IPS-NIHi7 (cell line): ENCODE measurements at regions not wholly inside any gene's neighbourhood (a gene's known extent, or its start where the extent isn't known, plus 50 kb on each side); places are given as distances from the start of the nearest gene placed in this dataset.
A peak's percentile ranks its signal among the peaks of the same experiment; 100 is the strongest.

ENCODE experiments used
- DNase-seq: peaks from one replicate; pipeline ENCODE4 v3.0.0; 2012; ENCODE audit warnings: mixed read lengths; ENCODE audit errors: extremely low spot score

DNA sequence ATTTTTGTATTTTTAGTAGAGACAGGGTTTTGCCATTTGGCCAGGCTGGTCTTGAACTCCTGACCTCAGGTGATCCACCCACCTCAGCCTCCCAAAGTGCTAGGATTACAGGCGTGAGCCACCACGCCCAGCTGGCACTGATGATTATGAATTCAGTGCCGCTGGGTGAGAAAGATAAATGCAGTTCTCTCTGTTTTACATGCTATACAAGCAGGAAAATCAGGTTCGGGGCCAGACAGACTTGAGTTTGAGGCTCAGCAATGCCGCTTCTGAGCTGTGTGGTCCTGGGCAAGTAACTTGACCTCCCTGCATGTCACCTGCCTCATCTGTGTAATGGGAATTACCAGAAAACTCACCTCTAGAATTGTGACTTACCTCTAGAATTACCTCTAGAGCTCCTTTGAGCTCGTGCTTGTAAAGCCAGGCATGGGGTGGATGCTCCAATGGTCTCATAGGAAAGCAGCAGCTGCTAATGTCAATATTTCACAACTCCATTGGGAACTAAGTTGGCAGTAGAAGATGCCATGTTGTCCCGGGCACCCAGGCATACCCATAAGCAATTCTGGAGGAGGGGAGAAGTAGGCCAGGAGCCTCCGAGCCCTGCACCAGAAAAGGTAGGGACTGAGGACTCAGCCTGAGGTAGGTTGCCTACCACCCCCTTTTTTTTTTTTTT is 119.8 kb upstream of the SLC25A33 start:
- no peak for DNase-seq

DNA sequence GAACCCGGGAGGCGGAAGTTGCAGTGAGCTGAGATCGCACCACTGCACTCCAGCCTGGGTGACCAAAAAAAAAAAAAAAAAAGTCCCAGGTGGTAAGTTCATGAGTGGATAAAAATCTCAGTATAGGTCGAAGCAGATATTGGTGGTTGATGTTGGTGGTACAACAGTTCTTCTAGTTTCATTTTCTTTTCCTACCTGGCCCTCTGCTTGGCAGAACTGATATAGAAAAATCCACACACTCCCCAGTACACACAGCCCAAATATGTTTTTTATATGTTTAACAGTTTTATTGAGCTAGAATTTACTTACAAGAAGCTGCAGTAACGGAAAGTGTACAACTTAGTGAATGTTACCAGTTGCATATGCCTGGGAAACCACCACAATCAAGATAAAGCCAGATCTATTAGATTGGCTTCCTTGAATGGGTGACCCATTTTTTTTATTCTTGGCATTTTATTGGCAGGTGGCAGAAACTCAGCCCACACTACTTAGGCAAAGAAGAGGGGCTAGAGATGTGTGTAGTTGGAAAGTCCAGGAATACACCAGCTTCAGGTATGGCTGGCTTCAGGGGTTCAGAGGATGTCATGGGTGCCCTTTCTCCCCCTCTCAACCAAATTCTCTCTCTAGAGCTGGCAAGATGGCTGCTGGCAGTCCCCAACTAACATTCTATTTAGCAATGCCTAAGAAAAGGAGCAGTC is 118.3 kb upstream of the SLC25A33 start:
- no peak for DNase-seq

DNA sequence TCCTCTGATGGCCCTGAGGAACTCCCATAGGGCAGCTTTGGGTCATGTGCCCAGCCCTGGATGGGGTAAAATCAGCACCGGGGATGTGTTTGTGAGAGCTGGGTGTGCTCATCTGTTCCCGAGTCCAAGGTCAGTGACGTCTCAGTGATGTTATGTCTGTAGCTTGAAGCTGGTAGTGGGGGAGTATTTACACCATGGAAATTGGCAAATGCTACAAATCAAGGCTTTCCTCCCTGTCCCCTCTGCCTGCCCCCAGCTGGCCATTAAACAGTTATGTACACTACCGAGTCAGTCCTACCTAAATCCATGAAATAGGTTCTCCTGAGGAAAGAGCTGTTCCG is 117.8 kb upstream of the SLC25A33 start:
- no peak for DNase-seq

DNA sequence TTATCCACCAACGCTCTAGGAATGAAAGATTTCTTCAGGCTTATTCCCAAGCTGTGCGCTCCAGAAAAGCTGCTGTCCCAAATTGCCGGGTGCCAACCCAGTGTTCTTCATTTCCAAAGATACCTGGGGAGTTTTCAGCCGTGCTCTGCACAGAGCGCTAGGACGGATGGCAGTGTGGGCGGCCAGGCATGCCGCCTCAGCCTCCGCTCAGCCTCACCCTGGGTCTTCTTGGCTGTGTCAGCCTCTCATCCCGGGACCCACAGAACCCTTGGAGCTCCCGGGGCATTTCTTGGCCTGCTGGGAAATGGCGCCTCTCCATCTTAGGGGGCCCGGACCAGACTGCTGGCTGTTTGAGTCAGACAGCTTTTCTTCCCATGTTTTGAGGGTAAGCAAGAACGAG is 116.9 kb upstream of the SLC25A33 start:
- DNase-seq = no peak

DNA sequence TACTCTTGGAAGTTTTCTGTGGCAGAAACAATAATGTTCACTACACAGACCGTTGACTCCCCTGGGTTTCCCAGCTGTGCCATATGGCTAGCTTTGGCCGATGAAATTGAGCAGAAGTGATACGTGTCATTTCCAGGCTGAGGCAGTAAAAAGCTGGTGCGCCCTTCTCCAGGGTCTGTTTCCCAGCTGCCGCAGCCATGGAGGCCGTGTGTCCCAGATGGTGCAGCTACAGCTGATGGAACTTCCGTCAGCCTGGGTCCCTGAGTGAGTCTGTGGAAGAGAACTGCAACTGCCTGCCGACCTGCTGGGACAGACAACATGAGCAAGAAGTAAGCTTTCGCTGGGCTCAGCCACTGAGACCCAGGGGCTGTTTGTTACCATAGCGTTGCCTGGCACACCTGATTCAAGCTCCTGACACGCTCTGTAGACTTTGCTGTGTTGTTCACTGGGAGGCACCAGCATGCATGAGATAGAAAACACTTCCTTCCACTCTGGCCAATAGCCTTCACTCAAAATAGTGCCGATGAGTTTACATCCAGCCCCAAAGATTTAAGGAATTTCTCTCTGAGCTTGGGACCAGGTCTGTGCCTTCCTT is 116.3 kb upstream of the SLC25A33 start:
- no peak for DNase-seq

DNA sequence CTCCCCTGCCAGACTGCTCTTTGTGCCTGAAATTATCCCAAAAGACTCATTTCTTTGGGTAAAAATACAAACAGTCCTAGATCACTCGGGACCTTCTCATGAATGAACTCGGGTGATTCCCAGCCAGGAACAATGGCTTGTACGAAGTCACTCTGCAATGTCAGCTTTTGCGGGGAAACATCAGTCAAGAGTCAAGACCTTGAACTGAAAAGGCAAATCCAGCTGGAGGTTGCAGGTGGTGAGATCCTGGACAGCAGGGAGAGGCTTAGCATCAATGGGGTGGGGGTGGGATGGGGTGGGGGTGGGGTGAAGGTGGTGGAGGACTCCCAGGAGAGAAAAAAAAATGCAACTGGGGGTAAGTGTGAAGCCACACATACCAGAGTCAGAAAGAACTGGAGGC is 115.0 kb upstream of the SLC25A33 start:
- DNase-seq = no peak

DNA sequence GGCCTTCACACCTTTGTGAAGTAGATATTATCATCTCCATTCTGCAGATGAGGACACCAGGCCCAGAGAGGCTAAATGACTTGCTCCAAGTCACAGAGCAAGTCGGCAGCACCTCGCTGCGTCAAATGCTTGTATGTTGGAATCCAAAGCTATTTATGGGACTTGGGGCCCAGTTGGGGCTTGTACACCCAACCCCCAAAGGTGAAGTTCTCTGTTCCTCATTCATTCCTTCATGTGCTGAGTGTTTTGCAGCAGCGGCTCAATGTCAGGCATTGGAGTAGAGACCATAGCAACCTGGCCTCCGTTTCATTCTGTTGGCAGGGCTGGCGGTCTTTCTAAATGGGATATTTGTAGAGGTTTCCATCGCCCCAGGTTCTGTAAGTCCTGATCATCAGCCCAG is 113.4 kb upstream of the SLC25A33 start:
- DNase-seq = no peak

DNA sequence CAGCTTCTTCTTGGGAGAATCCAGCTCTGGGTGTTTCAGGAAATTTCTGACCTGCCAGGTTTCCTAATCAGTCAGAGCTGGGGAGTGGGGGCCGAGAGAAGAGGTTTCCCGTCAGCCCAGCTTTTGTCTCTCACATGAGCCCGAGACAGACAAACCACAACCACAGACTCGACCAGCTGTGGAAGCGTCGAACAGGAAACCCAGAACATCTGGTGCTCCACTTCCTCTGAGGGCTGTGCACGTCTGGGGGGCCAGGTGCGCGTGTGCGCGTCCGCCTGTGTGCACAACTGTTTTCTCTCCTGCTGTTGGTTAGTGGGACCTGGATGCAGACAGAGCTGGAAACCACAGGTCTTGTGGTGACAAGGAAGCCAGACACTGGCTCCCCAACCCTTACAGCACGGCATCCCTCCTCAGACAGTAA is 113.0 kb upstream of the SLC25A33 start:
- no peak for DNase-seq

DNA sequence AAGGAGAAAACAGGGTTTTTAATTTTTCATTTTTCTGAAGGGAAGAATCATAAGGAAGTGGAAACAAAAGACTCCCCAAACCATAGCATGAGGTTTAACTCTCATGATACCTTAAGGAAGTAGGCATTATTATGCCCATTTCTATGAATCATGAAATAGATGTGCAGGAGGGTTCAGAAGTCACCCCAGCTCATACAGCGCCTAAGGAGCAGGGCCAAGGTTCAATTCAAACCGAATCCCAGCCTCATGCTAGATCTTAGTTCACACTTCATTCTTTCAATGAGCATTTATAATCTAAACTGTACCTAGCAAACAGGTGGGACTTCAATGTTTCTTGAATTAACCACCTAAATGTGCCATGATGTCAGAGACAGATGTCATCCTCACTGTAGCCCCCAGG is 111.9 kb upstream of the SLC25A33 start:
- DNase-seq = no peak

DNA sequence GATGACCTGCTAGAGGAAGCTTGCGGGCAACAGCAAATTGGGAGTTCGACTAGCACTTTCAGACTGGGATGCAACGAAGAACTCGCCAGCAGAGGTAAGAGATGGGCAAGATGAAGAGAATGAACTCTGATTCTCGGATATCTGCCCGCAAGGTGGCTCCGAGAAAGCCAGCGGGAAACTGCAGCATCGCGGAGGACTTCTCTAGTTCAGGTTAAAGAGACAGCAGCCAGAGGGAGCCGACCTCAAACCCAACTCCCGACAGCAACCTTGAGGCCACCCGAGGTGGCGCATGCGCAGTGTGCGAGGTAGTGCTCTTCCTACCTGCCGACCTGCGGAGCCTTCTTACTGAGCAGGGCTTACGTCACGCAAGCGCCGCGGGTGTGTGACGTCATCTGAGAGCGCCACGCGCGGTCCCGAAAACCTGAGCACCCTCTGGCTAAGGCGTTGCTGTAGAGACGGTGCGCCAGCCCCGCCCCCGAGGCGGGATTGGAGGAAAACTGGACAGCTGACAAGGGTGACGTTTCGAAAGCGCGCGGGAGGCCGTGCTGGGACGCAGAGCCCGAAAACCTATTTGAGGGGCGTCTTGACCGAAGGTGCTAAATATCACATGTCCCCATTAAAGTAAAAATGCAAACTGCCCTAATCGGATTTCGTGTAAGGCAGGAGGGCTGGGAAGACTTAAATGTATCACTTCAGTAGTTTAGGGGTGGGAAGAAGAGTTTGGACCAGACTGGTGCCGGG is 110.5 kb upstream of the SLC25A33 start:
- peak; percentile 99 for DNase-seq

DNA sequence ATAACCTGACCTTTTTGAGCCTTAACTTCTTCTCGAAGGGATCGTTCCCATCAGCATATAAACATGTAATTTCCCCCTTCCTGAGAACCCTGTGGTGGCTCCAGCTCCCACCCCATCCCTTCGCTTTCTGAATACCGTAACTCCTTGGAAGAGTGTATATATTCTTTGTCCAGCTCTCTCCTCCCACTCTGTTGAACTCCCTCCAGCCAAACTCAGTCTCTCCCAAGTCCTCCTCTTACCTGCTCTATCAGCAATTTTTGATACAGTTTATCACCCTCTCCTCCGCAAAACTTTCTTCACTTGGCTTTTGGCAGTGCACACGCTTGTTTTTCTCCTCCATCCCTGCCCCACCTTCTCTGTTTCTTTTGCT is 109.9 kb upstream of the SLC25A33 start:
- no peak for DNase-seq

DNA sequence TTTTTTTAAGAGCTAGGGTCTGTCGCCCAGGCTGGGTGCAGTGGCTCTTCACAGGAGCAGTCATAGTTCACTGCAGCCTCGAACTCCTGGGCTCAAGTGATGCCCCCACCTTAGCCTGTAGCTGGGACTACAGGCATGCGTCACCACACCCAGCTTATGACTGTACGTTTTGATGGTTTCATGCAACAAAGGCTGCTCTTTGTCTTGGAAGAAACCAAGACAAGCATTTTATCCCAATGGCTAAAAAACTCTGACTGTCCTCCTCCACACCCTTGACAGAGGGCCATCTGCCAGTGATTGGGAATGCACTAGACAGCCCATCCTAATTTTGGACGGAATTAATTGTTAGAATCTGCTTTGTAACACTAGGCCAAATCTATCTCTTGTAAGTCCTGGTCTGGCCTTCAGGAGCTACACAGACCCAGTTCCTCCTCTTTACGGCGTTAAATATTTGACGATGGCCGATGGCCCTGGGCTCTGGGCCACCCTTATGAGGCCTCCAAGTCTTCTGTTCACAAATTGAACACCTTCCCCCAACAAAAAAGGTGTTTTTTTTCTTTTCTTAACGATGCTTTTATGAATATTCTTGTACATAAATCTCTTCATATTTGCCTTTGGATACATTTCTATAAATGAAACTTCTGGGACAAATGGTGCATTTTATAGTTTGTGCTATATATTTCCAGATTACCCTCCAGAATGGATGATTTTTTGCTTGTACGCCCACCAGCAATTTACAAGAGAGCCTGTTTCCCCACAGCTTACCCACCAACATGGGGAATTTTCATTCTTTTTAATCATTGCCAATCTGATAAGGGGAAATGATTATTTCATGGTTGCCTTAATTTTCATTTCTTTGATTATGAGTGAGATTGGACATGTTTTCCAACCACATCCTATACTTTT is 104.8 kb upstream of the SLC25A33 start:
- no peak for DNase-seq

DNA sequence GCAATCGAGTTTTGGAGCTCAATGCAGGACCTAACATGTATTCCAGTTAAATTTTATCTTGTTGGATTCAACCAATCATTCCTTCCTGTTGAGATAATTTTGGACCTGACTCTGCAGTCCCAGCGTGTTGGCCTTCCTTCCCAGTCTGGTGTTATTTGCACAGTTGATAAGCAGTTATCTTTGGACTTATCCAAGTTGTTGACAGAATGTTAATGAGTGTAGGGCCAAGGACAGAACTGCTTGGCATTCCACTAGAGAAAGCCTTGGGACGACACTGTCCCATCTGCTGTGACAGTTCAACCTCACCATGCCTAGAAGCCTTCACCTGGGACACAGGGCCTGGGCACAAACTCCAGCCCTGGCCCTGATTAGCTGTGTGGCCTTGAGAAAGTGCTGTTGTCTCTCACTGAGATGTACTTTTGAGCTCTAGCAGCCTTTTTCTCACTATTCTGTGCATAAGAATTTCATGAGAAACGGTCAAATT is 104.1 kb upstream of the SLC25A33 start:
- no peak for DNase-seq

DNA sequence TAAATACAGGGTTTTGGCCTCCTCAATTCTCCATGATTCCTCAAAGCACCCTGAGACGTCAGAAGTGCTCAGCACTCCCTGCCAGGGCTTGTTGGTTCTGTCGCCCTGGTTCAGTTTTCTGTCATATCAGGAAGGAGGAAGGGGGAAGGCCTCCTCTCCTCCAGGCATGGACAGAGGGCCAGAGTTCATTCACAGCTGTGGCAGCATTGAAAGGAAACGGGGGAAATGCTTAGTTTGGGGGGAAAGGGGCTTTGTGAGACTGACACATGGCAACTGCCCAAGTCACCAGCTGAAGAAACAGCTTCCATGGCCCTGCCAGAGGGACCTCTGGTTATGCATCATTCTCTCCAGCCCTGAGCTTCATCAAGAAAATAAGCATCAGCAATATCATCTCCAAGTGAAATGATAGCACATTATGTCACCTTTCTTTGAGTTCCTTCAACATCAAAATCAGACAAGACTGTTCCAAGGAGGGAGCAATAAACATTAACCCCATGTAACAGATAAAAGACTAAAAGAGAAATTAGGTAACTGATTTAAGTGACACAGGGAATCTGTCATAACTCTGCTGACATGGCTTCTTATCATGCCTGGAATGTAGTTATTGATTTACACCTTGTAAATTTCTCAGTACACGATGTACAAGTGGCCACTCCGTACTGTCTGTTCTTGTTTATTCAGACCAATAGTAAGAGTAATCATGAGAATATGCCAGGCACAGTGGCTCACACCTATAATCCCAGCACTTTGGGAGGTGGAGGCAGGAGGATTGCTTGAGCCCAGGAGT is 103.2 kb upstream of the SLC25A33 start:
- DNase-seq = no peak

DNA sequence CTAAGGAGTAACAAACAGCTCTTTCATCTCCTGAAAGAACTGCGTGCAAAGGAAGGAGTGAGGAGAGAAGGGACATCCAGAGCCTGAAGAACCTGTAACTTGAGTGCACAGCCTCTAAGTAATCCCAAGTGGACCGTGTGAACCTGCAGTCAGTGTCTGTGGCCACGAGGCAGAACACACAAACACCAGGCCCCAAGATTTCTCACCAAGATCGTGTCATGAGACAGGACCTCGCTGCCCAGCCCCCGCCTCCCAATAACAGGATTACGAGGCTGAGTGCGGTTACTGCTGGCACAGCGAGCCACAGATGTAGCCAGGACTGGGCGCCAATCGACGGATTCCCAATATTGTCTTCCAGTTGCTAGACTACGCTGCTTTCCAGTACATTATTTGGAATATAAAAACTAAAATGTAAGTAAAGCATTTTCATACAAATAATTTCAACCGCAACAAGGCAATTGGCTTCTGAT is 101.3 kb upstream of the SLC25A33 start:
- no peak for DNase-seq

DNA sequence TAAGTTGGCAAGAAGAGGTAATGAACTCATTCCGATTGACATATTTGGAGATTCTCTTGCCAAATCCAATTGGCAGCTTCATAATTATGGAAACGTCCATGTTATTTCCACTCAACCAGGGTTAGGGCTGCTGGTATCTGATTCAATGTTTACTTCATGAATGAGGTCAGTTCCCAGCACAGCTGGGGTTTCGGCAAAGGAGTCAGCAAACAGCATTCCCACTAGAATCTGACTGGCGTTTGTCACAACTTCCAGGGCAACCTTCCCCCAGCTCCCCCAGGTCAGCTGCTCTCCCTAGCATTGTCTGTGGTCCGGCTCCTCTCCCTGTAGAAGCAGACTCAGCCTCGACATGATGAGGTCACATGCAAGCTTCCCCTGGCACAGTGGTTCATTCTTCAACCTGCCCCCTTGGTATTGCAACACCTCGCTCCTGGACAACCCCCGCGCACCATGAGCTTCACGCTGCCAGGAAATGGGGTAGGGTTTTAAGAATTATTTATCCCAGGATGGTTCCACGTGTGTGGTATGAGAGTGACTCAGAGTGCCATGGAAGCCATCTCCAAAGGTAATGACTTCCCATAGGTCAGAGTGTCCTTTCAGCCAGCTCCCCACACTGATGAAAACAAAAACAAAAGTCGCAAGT is 100.7 kb upstream of the SLC25A33 start:
- no peak for DNase-seq

DNA sequence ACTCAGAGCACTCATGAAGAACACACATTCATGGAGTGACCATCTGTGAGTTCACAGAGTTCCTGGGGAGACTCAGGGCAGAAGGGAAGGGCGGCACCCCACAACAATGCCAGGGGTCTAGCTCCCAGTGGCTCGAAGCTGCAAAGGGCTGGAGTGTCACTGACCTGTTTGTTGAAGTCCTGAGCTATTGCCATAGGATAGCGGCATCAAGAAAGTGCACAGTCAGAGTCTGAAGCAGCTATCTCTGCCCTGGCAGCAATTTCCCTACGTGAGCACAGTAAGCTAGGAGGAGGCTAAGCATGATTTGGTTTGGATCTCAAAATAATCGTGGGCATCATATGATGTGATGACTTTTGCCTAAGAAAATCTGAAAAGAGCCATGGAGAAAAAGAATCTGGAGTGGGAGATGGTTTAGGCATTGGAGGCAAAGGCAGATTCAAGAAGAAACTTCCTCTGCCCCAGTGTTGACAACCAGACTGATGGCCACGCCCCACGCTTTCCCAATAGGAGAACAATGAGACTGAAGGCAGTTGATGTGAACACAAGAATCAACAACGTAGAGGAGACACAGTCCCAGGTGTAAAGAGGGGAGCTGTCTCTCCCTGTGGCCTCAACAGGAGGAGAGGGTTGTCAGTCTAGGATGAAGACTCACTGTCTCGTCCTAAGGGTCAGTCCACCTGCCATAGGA is 100.0 kb upstream of the SLC25A33 start:
- DNase-seq = no peak

DNA sequence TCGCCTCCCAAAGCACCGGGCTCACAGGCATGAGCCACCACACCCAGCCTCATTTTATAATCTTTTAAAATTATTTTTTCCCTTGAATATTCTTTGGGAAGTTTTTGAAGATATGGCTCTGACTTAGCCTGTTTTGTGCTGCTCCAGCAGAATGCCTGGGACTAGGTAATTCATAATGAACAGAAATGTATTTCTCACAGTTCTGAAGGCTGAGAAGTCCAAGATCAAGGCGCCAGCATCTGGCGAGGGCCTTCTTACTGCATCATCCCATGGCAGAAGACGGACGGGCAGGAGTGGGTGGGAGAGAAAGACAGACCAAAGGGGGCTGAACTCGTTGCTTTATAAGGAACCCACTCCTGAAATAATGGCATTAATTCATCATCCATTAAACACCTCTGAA is 99.0 kb upstream of the SLC25A33 start:
- DNase-seq = no peak

DNA sequence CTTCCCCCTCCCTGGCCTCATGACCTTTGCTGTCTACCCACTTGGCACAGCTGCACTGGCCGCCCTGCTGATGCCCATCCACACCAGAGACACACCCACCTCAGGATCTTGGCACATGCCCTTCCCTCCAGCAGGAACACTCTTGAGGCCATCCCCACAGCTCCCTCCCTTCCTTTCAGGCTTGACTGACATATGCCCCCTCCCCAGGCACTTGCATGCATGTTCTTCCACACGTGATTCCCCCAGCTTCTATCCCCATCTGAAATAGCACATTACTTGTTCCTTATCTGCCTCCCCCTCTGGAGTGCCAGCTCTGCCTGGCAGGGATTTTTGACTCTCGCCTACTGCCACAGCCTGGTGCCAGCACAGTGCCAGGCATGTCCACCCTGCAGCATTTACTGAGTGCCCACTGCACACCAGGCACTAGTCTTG is 98.5 kb upstream of the SLC25A33 start:
- DNase-seq = no peak
